HCT116 (cell line): ENCODE measurements at regions not wholly inside any gene's neighbourhood (a gene's known extent, or its start where the extent isn't known, plus 50 kb on each side); places are given as distances from the start of the nearest gene placed in this dataset.

Experiments used
- ATAC-seq: fragments of 200-7000 bp; cut with Tn5 transposase; 2 replicates; pipeline ENCODE4 v1.9.1; 2020; ENCODE audit warnings: mild to moderate bottlenecking, moderate library complexity
- BruUV-seq: library from RNA; stranded (reverse); fragments of 400-500 nt; replicated peaks from 2 replicates; lab custom pipeline; 2021; lab: Mats Ljungman, UMichigan
- CTCF ChIA-PET: fragments of 300-600 bp; sonication (Branson Sonifier 250); formaldehyde crosslinking; loops from one replicate; lab custom pipeline; 2021; ENCODE audit warnings: antibody characterized with exemption; lab: Charles Lee
- POLR2A ChIA-PET: fragments of 300-600, 350-600 bp; sonication (Branson Sonifier 250); formaldehyde crosslinking; loops from one replicate; lab custom pipeline; 2021; ENCODE audit warnings: antibody characterized with exemption; lab: Charles Lee
- RAD21 ChIA-PET, 2 experiments: fragments of 300-600 bp; sonication (Branson Sonifier 250); formaldehyde crosslinking; loops; one replicate each; lab custom pipeline; 2023; ENCODE audit warnings: low total read pairs in 2 of 2; ENCODE audit not compliant: uncharacterized antibody in 2 of 2, unreplicated experiment in 2 of 2, low non-redundant PET in 1 of 2; lab: Charles Lee
- DNase-seq: peaks from one replicate; pipeline ENCODE4 v3.0.0-alpha.2; 2010; ENCODE audit warnings: low read depth, low spot score
- H2AFZ ChIP-seq: fragments of 200-600 bp; shearing (Covaris generic), sonication (generic); 2 replicates; pipeline ENCODE4 v1.6.1; 2017; ENCODE audit warnings: low read depth, mixed run types, mixed read lengths, antibody characterized with exemption, low read length; ENCODE audit not compliant: poor library complexity, severe bottlenecking
- H3K27ac ChIP-seq: 2 replicates; pipeline ENCODE4 v1.5.1; 2012; ENCODE audit warnings: low read depth, low read length
- H3K27me3 ChIP-seq: fragments of 200-600 bp; sonication (generic); 2 replicates; pipeline ENCODE4 v1.6.1; 2016; ENCODE audit warnings: mixed run types, low read length, mixed read lengths; ENCODE audit not compliant: insufficient read depth
- H3K36me3 ChIP-seq, 2 experiments: fragments of 200-500 bp in 1 of 2; fragments of 200-600 bp in 1 of 2; sonication (Bioruptor generic) in 1 of 2; sonication (generic) in 1 of 2; 2 replicates each; pipeline versions ENCODE4 v1.5.1 to v1.6.1; 2014 to 2016; ENCODE audit warnings: low read length in 2 of 2, inconsistent platforms in 1 of 2, mixed read lengths in 1 of 2, mixed run types in 1 of 2; ENCODE audit not compliant: insufficient read depth in 2 of 2, control insufficient read depth in 1 of 2
- H3K4me1 ChIP-seq, 2 experiments: fragments of 200-600 bp in 1 of 2; sonication (generic) in 1 of 2; 2 replicates each; pipeline versions ENCODE4 v1.5.1 to v1.6.1; 2012 to 2017; ENCODE audit warnings: low read length in 2 of 2, inconsistent platforms in 1 of 2, mild to moderate bottlenecking in 1 of 2, mixed read lengths in 1 of 2, mixed run types in 1 of 2, moderate library complexity in 1 of 2; ENCODE audit not compliant: insufficient read depth in 2 of 2, control insufficient read depth in 1 of 2
- H3K4me2 ChIP-seq: fragments of 200-600 bp; sonication (generic); 2 replicates; pipeline ENCODE4 v1.6.1; 2017; ENCODE audit warnings: mixed run types, low read length, mixed read lengths
- H3K4me3 ChIP-seq, 2 experiments: fragments of 200-600 bp in 1 of 2; sonication (generic) in 1 of 2; replicated peaks in 1 of 2; 2 replicates each; pipeline ENCODE4 v1.5.1; 2011 to 2016; ENCODE audit warnings: low read length in 2 of 2, control low read depth in 1 of 2, low read depth in 1 of 2, mild to moderate bottlenecking in 1 of 2, mixed read lengths in 1 of 2, mixed run types in 1 of 2
- H3K79me2 ChIP-seq: fragments of 200-600 bp; sonication (generic); 2 replicates; pipeline ENCODE4 v1.6.1; 2017; ENCODE audit warnings: mild to moderate bottlenecking, mixed run types, low read length, moderate library complexity, mixed read lengths; ENCODE audit not compliant: insufficient read depth
- H3K9ac ChIP-seq: fragments of 200-600 bp; sonication (generic); 2 replicates; pipeline ENCODE4 v1.6.1; 2016; ENCODE audit warnings: low read length, mixed read lengths
- H3K9me2 ChIP-seq: fragments of 200-600 bp; sonication (generic), shearing (Covaris generic); 2 replicates; pipeline ENCODE4 v1.6.1; 2017; ENCODE audit warnings: mixed run types, mild to moderate bottlenecking, moderate library complexity; ENCODE audit not compliant: insufficient read depth
- H3K9me3 ChIP-seq, 2 experiments: fragments of 200-500 bp in 1 of 2; fragments of 200-600 bp in 1 of 2; sonication (Bioruptor generic) in 1 of 2; sonication (generic) in 1 of 2; 2 replicates each; pipeline ENCODE4 v1.6.1; 2014 to 2017; ENCODE audit warnings: low read length in 2 of 2, mixed read lengths in 2 of 2, inconsistent platforms in 1 of 2, low read depth in 1 of 2, mild to moderate bottlenecking in 1 of 2, mixed run types in 1 of 2, moderate library complexity in 1 of 2; ENCODE audit not compliant: control insufficient read depth in 1 of 2, insufficient read depth in 1 of 2
- H4K20me1 ChIP-seq: fragments of 200-600 bp; sonication (generic), shearing (Covaris generic); 2 replicates; pipeline ENCODE4 v1.6.1; 2017; ENCODE audit warnings: mixed run types, mild to moderate bottlenecking, moderate library complexity; ENCODE audit not compliant: insufficient read depth
- CBX3 ChIP-seq: IDR thresholded peaks from 2 replicates; pipeline ENCODE4 v1.6.1; 2012; ENCODE audit warnings: low read depth
- FOSL1 ChIP-seq: IDR thresholded peaks from 2 replicates; pipeline ENCODE4 v1.6.1; 2012; ENCODE audit warnings: low read depth
- MAX ChIP-seq: IDR thresholded peaks from 2 replicates; pipeline ENCODE4 v1.6.1; 2012
- POLR2AphosphoS5 ChIP-seq: IDR thresholded peaks from 2 replicates; pipeline ENCODE4 v1.6.1; 2011; ENCODE audit warnings: mild to moderate bottlenecking, low read depth, low read length, moderate library complexity
- RAD21 ChIP-seq: IDR thresholded peaks from 2 replicates; pipeline ENCODE4 v1.6.1; 2012; ENCODE audit warnings: low read depth, mild to moderate bottlenecking
- REST ChIP-seq: IDR thresholded peaks from 2 replicates; pipeline ENCODE4 v1.6.1; 2012; ENCODE audit warnings: low read depth
- SRF ChIP-seq: IDR thresholded peaks from 2 replicates; pipeline ENCODE4 v1.6.1; 2012; ENCODE audit warnings: low read depth
- TCF7L2 ChIP-seq: IDR thresholded peaks from 2 replicates; pipeline ENCODE4 v1.7.0; 2011; ENCODE audit warnings: borderline replicate concordance, inconsistent platforms; ENCODE audit not compliant: insufficient read depth, insufficient read length; ENCODE audit errors: extremely low read depth
- YY1 ChIP-seq: IDR thresholded peaks from 2 replicates; pipeline ENCODE4 v1.6.1; 2011; ENCODE audit warnings: low read length, low read depth, moderate library complexity, mild to moderate bottlenecking; ENCODE audit not compliant: insufficient replicate concordance; ENCODE audit errors: extremely low read depth
- ZBTB33 ChIP-seq: IDR thresholded peaks from 2 replicates; pipeline ENCODE4 v1.6.1; 2011; ENCODE audit warnings: mild to moderate bottlenecking, low read length, moderate library complexity; ENCODE audit not compliant: insufficient replicate concordance; ENCODE audit errors: extremely low read depth
- ZFX ChIP-seq: fragments of 450-650 bp; IDR thresholded peaks from 2 replicates; pipeline ENCODE4 v1.6.1; 2017
- intact Hi-C: fragments of 100-400 bp; cut with micrococcal nuclease; formaldehyde crosslinking; loops from 2 replicates; pipeline ENCODE4 v1.10.0; 2022

DNA sequence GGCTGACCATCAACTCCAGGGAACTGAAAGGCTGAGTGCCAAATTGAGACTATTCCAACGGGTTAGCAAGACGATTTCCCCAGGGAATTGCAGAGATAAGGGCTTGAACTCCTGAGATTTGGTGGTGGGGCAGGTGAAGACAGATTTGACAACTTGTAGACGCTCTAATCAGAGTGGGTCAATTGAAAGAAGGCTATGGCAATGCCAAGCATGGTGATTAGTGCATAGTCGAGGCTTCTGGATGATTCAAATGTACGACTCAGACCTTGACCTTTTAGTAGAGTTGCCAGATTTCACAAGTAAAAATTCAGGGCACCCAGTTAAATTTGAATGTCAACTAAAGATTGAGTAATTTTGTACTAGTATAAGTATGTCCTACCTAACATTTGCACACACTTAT lies 302.1 kb upstream of the SPAG17 start:
- no peak for DNase-seq
- no peaks in the 10 kb centered on the region for H3K36me3 ChIP-seq
- no peak for TF ChIP-seq YY1
- no peak for TF ChIP-seq RAD21
- no peak for TF ChIP-seq SRF
- no peak for TF ChIP-seq ZBTB33
- no peak for TF ChIP-seq MAX
- TF ChIP-seq TCF7L2 = no peak
- no peak for TF ChIP-seq ZFX
- TF ChIP-seq FOSL1 = no peak
- TF ChIP-seq POLR2AphosphoS5 = no peak
- TF ChIP-seq CBX3 = no peak
- TF ChIP-seq REST = no peak
- TF ChIP-seq, all 23 proteins: peak for 0
- Histone ChIP-seq H3K9me2 (no peaks in the 10 kb centered on the region), H3K27ac (no peak overlapping the region), H3K27me3 (no peaks in the 10 kb centered on the region), H3K9ac (no peak overlapping the region), H4K20me1 (no peaks in the 10 kb centered on the region), H3K4me3 (no peak overlapping the region), H3K9me3 (peaks cover 0 to 17% of the 10 kb centered on the region in 2 experiments; a peak in 2 of 4 replicates), H3K4me1 (no peaks in the 10 kb centered on the region), H3K79me2 (no peaks in the 10 kb centered on the region), H2AFZ (no peak overlapping the region), H3K4me2 (no peak overlapping the region)
- intact Hi-C loops = no loop called here
- no TSS peak for BruUV-seq
- ChIA-PET POLR2A (no interaction called here), CTCF (no interaction called here), RAD21 (no interaction called here)
- no peak for ATAC-seq
